GM23338 (cell line): ENCODE measurements at regions not wholly inside any gene's neighbourhood (a gene's known extent, or its start where the extent isn't known, plus 50 kb on each side); places are given as distances from the start of the nearest gene placed in this dataset.

Source experiments
- ATAC-seq: fragments of 200-7000 bp; cut with Tn5 transposase; 3 replicates; pipeline ENCODE4 v1.9.1; 2020
- DNase-seq: peaks from one replicate; pipeline ENCODE4 v3.0.0-alpha.2; 2015; ENCODE audit warnings: low spot score
- H2AFZ ChIP-seq: fragments of 200-600 bp; sonication (generic); 2 replicates; pipeline ENCODE4 v1.8.0; 2016; ENCODE audit warnings: antibody characterized with exemption, mild to moderate bottlenecking, moderate library complexity
- H3F3A ChIP-seq: fragments of 200-600 bp; sonication (generic); replicated peaks from 2 replicates; pipeline ENCODE4 v1.8.0; 2017; ENCODE audit warnings: antibody characterized with exemption, mixed run types, low read depth
- H3K27ac ChIP-seq: fragments of 200-600 bp; sonication (generic); 2 replicates; pipeline ENCODE4 v1.6.1; 2016; ENCODE audit warnings: low read depth
- H3K27me3 ChIP-seq: fragments of 200-600 bp; sonication (generic); 2 replicates; pipeline ENCODE4 v1.8.0; 2016; ENCODE audit warnings: mild to moderate bottlenecking, mixed run types, moderate library complexity; ENCODE audit not compliant: insufficient read depth
- H3K36me3 ChIP-seq: fragments of 200-600 bp; sonication (generic); 2 replicates; pipeline ENCODE4 v1.8.0; 2016; ENCODE audit warnings: mild to moderate bottlenecking; ENCODE audit not compliant: insufficient read depth
- H3K4me1 ChIP-seq: fragments of 200-600 bp; sonication (generic); 2 replicates; pipeline ENCODE4 v1.8.0; 2016; ENCODE audit warnings: mild to moderate bottlenecking, moderate library complexity; ENCODE audit not compliant: insufficient read depth
- H3K4me2 ChIP-seq: fragments of 200-600 bp; sonication (generic); 2 replicates; pipeline ENCODE4 v1.7.1; 2017; ENCODE audit warnings: mixed run types
- H3K4me3 ChIP-seq: fragments of 200-600 bp; sonication (generic); 2 replicates; pipeline ENCODE4 v1.6.1; 2016; ENCODE audit warnings: mixed run types
- H3K79me2 ChIP-seq: fragments of 200-600 bp; sonication (generic); replicated peaks from 2 replicates; pipeline ENCODE4 v1.8.0; 2017; ENCODE audit warnings: mild to moderate bottlenecking; ENCODE audit not compliant: insufficient read depth
- H3K9me2 ChIP-seq: fragments of 200-600 bp; sonication (generic); 2 replicates; pipeline ENCODE4 v1.8.0; 2017; ENCODE audit not compliant: insufficient read depth
- H4K20me1 ChIP-seq: fragments of 200-600 bp; sonication (generic); replicated peaks from 2 replicates; pipeline ENCODE4 v1.8.0; 2017; ENCODE audit warnings: mild to moderate bottlenecking; ENCODE audit not compliant: insufficient read depth
- H3K27ac Mint-ChIP-seq: 2 replicates; pipeline ENCODE4 v1.8.0; 2020; ENCODE audit warnings: inconsistent platforms, mild to moderate bottlenecking, moderate library complexity, mixed read lengths
- H3K27me3 Mint-ChIP-seq: 3 replicates; pipeline ENCODE4 v1.8.0; 2022; ENCODE audit warnings: low read depth, mild to moderate bottlenecking, moderate library complexity, mixed read lengths, inconsistent platforms; ENCODE audit not compliant: insufficient read depth, poor library complexity
- H3K36me3 Mint-ChIP-seq: 3 replicates; pipeline ENCODE4 v1.8.0; 2021; ENCODE audit warnings: low read depth, mild to moderate bottlenecking, inconsistent platforms, moderate library complexity, mixed read lengths
- H3K4me1 Mint-ChIP-seq: 3 replicates; pipeline ENCODE4 v1.8.0; 2020; ENCODE audit warnings: mild to moderate bottlenecking, inconsistent platforms, mixed read lengths
- H3K4me3 Mint-ChIP-seq: 3 replicates; pipeline ENCODE4 v1.8.0; 2021; ENCODE audit warnings: moderate library complexity, mild to moderate bottlenecking, inconsistent platforms, mixed read lengths
- H3K9me3 Mint-ChIP-seq: 3 replicates; pipeline ENCODE4 v1.8.0; 2020; ENCODE audit warnings: moderate library complexity, mild to moderate bottlenecking, inconsistent platforms, mixed read lengths
- CREB1 ChIP-seq: fragments of 250-450 bp; sonication (Bioruptor Pico); IDR thresholded peaks from 2 replicates; pipeline ENCODE4 v1.5.0; 2020; ENCODE audit warnings: low read depth, mild to moderate bottlenecking, moderate library complexity
- CTCF ChIP-seq, 2 experiments: fragments of 200-600 bp in 1 of 2; sonication (generic) in 1 of 2; conservative IDR thresholded peaks; 2 replicates each; pipeline versions ENCODE4 v1.5.1 to v1.6.1; 2016 to 2017; ENCODE audit warnings: antibody characterized with exemption in 2 of 2, low read depth in 2 of 2, mild to moderate bottlenecking in 2 of 2, moderate library complexity in 1 of 2
- ETS1 ChIP-seq: IDR thresholded peaks from 2 replicates; pipeline ENCODE4 v1.6.1; 2016; ENCODE audit warnings: antibody characterized with exemption
- EZH2 ChIP-seq: fragments of 200-600 bp; sonication (generic); IDR thresholded peaks from one replicate; pipeline ENCODE4 v1.8.0; 2017; ENCODE audit warnings: antibody characterized with exemption, mild to moderate bottlenecking, low read depth; ENCODE audit not compliant: unreplicated experiment
- EZH2phosphoT487 ChIP-seq: fragments of 200-600 bp; sonication (generic); IDR thresholded peaks from one replicate; pipeline ENCODE4 v1.8.1; 2018; ENCODE audit warnings: antibody characterized with exemption; ENCODE audit not compliant: unreplicated experiment
- JUNB ChIP-seq: IDR thresholded peaks from one replicate; pipeline ENCODE4 v1.6.1; 2016; ENCODE audit warnings: antibody characterized with exemption; ENCODE audit not compliant: unreplicated experiment
- NANOG ChIP-seq: IDR thresholded peaks from 2 replicates; pipeline ENCODE4 v1.6.1; 2016; ENCODE audit warnings: antibody characterized with exemption, borderline replicate concordance
- POLR2AphosphoS5 ChIP-seq: IDR thresholded peaks from 2 replicates; pipeline ENCODE4 v1.6.1; 2016; ENCODE audit warnings: antibody characterized with exemption, low read depth
- REST ChIP-seq: IDR thresholded peaks from one replicate; pipeline ENCODE4 v1.6.1; 2018; ENCODE audit warnings: antibody characterized with exemption; ENCODE audit not compliant: unreplicated experiment
- STAT1 ChIP-seq: IDR thresholded peaks from one replicate; pipeline ENCODE4 v1.6.1; 2016; ENCODE audit warnings: antibody characterized with exemption; ENCODE audit not compliant: unreplicated experiment
- ZNF114 ChIP-seq: fragments of 250-450 bp; sonication (Bioruptor Pico); IDR thresholded peaks from 2 replicates; pipeline ENCODE4 v1.5.0; 2020; ENCODE audit warnings: mild to moderate bottlenecking, moderate library complexity
- ZNF331 ChIP-seq: fragments of 250-450 bp; sonication (Bioruptor Pico); IDR thresholded peaks from 2 replicates; pipeline ENCODE4 v1.5.0; 2020; ENCODE audit warnings: low read depth, mild to moderate bottlenecking, moderate library complexity

- Mint-ChIP-seq H3K9me3 (no peaks in the 10 kb centered on the region), H3K4me3 (no peak overlapping the region), H3K36me3 (no peaks in the 10 kb centered on the region), H3K27ac (no peak overlapping the region), H3K27me3 (no peaks in the 10 kb centered on the region), H3K4me1 (peaks cover 4% of the 10 kb centered on the region; the same call in 2 of the 3 replicates)
- Histone ChIP-seq H3K4me3 (no peak overlapping the region), H4K20me1 (no peaks in the 10 kb centered on the region), H2AFZ (no peak overlapping the region), H3K27me3 (no peaks in the 10 kb centered on the region), H3K4me2 (no peak overlapping the region), H3K79me2 (no peaks in the 10 kb centered on the region), H3K9me2 (no peaks in the 10 kb centered on the region), H3K36me3 (no peaks in the 10 kb centered on the region), H3F3A (no peaks in the 10 kb centered on the region), H3K4me1 (no peaks in the 10 kb centered on the region), H3K27ac (no peak overlapping the region)
- no peak for TF ChIP-seq STAT1
- no peak for TF ChIP-seq CTCF (conservative IDR thresholded peaks at IDR 0.05; ENCODE audit: low read depth in 2 of 2)
- TF ChIP-seq ZNF331, result no peak
- TF ChIP-seq ETS1, result no peak
- TF ChIP-seq JUNB, result no peak
- TF ChIP-seq EZH2phosphoT487, result no peak
- no peak for ATAC-seq
- no peak for DNase-seq
Measured at GRCh38 chr4:187451776-187452175, 543.8 kb upstream of the ZFP42 start.

- no peak overlapping the region for H3K27ac Mint-ChIP-seq
- Histone ChIP-seq H3K4me3 (no peak overlapping the region), H2AFZ (no peak overlapping the region), H3K4me2 (no peak overlapping the region), H3F3A (no peaks in the 10 kb centered on the region), H3K79me2 (no peaks in the 10 kb centered on the region), H3K27ac (no peak overlapping the region), H3K36me3 (no peaks in the 10 kb centered on the region), H3K4me1 (no peaks in the 10 kb centered on the region), H3K27me3 (no peaks in the 10 kb centered on the region), H4K20me1 (no peaks in the 10 kb centered on the region), H3K9me2 (no peaks in the 10 kb centered on the region)
- ATAC-seq, result no peak
- no peaks in the 10 kb centered on the region for H3K9me3 Mint-ChIP-seq
- H3K27me3 Mint-ChIP-seq, result no peaks in the 10 kb centered on the region
- peaks cover 6% of the 10 kb centered on the region; the same call in 2 of the 3 replicates for H3K4me1 Mint-ChIP-seq
- DNase-seq, result no peak
- no peak overlapping the region for H3K4me3 Mint-ChIP-seq
- no peaks in the 10 kb centered on the region for H3K36me3 Mint-ChIP-seq
- TF ChIP-seq ETS1 (no peak), EZH2phosphoT487 (no peak), CTCF (conservative IDR thresholded peaks at IDR 0.05; ENCODE audit: low read depth in 2 of 2) (no peak), CREB1 (CRISPR knock-in tag) (no peak), NANOG (no peak), POLR2AphosphoS5 (no peak), JUNB (no peak), ZNF114 (CRISPR knock-in tag) (no peak), EZH2 (no peak), REST (no peak), STAT1 (no peak)
Measured at GRCh38 chr4:187460016-187460415, 535.6 kb upstream of the ZFP42 start.
